ENCODE measurements at regions not wholly inside any gene's neighbourhood (a gene's known extent, or its start where the extent isn't known, plus 50 kb on each side); places are given as distances from the start of the nearest gene placed in this dataset.

- TF ChIP-seq NRF1 (IDR thresholded peaks at IDR 0.05; ENCODE audit: low read depth, low read length) (no peak), ASH2L (IDR thresholded peaks at IDR 0.05; ENCODE audit: low read length) (no peak)
Observed at GRCh38 chrX:1894026-1894294, 279.1 kb downstream of the ASMT start (continued).

All from H1 (cell line).